OCI-M1 (cell line): ENCODE measurements at regions not wholly inside any gene's neighbourhood (a gene's known extent, or its start where the extent isn't known, plus 50 kb on each side); places are given as distances from the start of the nearest gene placed in this dataset.
"Not testable (repeated sequence)": the region's sequence is repeated elsewhere in the genome, so short reads cannot be mapped to it uniquely, and the experiment has no call there.

Source experiments
- DNase-seq: peaks from one replicate; lab custom pipeline; 2025; lab: John Stamatoyannopoulos, UW

DNA sequence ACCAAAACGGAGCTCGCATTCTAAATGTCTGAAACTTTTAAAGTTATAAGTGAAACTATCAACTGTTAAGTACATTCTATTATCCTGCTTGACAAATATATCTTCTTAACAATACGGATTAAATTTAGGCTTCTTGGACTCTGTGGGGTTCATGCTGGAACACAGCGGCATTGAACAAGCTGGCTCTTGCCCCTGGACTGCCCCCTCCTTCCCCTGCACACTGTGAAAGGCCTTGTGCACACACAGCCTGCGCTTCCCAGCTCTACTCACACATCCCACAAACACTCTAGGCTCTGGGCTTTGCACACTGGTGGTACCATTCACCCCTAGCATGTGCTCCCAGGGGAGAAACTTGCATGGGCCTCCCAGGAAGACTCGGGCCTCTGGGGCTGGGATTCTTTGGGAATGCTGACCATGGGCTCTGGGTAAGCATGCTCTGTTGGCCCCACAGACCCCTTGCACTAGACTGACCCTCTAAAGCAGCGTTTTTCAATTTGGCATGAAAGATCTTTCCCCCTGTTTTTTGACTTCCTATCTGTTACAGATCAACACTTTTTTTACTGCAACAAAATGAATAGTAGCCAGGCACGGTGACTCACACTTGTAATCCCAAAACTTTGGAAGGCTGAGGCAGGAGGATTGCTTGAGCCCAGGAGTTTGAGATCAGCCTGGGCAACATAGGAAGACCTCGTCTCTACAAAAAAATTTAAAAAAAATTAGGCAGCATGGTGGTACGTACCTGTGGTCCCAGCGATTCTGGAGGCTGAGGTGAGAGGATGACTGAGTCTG lies 96.2 kb upstream of the CPM start:
- DNase-seq = no peak

DNA sequence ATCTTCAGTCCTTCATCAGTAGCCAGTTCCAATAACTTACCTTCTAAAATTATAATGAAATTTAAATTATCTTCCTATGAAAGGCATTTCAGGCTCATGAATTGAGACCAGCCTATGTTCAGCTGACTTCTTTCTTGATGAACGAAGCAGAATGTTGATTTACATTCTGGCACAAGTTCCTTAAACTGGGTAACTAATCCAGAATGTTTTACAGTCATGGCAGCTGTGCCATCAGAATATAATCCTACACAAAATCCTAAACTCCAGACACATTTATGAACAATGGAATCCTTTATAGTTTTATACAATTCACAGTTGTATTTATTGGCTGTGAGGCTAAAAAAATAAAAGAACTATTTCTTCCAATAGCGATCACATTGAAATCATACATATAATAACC lies 97.3 kb upstream of the CPM start:
- no peak for DNase-seq

DNA sequence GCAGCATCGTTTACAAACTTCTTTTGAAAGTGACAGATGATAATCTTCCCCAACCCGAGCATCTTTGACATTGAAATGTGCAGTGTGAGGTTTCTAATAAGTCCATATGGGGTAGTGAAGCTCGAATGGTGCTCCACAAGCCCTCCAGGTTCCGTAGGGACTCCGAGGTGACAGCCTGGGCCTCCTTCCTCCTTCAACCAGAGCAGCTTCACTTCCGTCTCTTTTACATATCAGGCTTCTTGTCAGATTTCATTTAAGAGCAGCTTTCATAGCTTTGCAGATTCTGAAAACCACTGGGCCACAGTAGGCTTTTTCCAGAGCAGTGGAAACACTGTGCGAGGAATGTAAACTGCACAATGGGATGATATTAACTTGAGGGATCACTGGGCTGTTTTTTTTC lies 103.6 kb upstream of the CPM start:
- no peak for DNase-seq

DNA sequence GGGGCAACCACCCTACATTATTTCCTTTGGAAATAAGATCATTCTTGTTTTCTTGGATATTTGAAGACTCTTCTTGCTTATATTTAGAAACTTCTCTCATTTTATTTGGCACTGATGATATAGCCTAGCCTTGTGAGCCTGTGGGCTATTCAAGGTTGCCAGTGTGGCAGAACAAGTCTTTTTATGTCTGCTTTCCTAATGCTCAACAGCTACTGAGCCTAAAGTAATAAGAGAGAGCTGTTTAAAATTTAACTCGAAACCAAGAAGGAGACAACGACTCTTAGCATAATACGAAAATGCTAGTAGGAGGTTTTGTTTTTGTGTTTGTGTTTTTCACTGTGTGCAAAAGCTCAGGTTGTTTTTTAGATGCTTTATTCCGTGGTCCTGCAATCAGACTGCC lies 104.0 kb upstream of the CPM start:
- no peak for DNase-seq

DNA sequence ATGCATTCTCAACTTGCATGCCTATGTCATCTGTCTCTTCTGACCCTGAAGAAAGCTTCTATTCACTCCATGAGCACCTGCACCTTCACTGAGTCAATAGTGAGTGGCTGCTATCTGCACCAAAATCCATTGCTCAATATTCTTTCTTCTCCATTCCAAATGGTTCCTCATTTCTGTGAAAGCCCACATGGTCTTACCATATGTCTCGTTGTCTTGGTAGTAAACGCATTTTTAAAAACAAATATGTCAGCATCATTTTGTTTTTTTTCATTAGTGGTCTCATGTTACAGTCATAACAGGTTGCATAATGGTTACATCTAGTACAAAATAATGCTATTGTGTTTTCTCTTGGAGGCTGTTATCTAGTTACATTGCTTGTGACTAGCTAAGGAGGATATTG lies 106.9 kb upstream of the CPM start:
- DNase-seq = peak; percentile 66

DNA sequence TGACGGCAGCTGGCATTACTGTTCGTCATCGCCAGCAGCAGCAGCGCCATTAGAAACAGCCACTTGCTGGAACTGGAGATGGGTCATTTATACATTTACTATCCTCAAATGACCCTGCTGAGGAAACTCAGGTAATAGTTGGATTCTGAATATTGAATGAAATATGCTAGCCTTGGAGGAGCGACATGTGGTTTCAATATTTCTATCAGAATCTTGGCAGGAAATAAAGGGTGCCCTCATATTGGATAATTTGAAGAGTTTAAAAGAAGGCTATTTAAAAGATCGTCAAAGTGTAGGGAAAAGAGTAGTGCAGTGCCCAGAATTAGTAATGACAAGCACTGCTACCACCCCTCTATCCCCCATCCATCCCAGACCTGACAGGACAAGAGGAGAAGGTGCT lies 109.6 kb upstream of the CPM start:
- no peak for DNase-seq

DNA sequence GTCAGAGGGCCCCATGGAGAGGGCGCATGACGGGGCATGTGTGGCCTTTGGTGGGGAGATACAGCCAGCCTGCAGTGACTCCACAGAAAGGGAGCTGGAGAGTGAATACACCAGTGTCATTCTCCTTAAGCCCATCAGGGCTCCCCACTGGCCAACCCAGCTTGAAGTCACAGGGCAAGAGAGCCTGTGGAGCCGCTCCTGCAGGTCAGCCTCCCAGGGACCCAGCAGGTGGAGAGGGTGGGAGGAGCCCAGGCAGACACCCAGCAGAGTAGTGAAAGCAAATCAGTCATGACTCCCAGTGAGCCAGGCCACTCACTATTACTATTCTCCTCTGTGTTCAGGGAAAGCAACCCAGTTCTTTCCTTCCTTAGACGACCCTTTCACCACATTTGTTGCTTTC lies 110.0 kb upstream of the CPM start:
- no peak for DNase-seq

DNA sequence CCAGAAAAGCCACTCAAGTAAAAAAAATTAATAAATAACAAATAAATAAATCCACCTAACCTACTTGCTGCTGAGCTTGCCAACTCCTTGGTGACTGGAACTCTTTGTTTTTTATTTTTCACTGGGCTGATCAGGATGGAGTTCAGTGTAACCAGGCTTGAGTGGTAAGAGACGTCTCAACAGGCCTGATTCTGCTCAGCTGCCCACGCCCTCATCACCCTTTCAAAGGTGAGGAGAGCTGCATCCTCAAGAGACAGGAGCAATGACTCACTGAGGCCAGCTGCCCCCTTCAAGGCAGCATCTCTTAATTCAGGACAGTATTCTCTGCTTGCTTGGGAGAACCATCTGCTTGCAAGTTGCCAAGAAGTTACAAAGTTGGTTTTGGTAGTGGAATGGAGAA lies 111.9 kb upstream of the CPM start:
- no peak for DNase-seq

DNA sequence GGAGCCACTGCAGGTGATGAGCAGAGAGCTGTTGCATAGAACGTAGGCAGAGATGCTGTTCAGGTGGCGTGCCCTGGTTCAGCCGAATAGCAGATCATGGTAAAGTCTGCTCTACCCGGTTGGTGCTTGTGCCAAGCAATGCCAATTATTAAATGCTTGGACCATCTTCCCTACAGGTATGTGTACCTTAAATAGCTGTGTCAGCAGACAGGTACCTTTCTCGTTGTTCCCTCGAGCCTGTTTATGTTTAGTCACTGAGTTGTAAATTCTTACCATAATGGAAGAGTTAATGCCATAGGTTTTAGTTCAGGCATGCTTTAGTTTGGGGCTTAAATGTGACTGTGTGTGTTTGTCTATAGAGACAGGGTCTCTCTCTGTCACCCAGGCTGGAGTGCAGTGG lies 112.5 kb upstream of the CPM start:
- DNase-seq = no peak

DNA sequence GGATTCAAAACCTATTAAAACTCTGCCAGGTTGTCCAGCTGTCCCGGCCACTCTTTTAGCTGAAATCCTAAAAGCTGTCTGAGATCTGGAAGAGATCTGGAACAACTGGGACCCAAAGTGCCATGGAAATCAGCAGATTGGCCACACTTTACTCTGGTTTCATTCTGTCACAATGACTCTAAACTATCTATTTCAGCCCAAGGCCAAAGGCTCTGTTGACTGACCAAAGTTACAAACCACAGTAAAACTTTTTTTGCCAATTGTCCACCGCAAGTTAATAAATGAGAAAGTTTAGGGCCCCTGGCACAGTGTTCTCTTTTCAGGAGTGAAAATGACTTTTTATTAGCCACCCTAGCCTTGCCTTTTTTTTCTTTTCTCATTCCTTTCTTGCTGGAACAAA lies 113.4 kb upstream of the CPM start:
- no peak for DNase-seq

DNA sequence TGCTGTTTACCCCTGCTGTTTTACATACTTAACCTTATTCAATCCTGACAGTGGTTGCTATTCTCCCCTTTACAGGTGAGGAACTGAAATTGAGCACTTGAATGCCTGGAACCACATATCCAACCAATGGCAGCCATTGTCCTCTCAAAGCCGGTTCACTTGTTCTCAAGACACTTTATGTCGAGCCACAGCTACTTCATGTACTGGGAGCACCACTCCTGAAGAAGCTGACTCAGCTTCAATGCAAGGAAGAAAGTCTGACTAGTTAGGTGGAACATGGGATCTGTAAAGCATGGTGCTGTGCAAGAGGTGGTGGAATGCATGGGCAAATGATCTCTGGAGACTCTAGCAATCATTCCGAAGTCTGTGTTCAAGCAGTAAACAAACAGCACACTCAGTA lies 113.9 kb upstream of the CPM start:
- no peak for DNase-seq

DNA sequence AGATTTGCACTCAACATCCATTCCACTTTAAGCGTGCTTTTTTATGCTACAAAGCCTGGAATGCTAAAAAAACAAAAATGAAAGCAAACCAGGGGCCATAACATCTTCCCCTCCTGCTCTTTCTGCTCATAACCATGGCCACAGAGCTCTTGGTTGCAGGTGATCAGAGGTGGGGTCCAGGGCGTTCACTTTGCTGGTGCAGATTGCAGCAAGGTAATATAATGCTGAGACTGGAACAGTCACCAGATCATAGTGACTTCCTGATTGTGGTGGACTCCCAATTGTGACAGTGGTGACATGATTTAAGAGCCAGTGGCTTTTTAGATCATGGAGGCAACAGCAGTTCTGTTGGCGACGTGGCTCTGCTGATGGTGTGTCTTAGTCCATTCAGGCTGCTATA lies 115.0 kb upstream of the CPM start:
- no peak for DNase-seq

DNA sequence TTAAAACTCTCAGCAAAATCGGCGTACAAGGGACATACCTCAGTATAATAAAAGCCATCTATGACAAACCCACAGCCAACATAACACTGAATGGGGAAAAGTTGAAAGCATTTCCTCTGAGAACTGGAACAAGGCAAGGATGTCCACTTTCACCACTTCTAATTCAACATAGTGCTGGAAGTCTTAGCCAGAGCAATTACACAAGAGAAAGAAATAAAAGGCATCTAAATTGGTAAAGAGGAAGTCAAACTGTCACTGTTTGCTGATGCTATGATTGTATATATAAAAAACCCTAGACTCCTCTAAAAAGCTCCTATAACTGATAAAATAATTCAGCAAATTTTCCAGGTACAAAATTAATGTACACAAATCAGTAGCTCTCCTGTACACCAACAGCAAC lies 116.9 kb upstream of the CPM start:
- DNase-seq = not testable (repeated sequence)

DNA sequence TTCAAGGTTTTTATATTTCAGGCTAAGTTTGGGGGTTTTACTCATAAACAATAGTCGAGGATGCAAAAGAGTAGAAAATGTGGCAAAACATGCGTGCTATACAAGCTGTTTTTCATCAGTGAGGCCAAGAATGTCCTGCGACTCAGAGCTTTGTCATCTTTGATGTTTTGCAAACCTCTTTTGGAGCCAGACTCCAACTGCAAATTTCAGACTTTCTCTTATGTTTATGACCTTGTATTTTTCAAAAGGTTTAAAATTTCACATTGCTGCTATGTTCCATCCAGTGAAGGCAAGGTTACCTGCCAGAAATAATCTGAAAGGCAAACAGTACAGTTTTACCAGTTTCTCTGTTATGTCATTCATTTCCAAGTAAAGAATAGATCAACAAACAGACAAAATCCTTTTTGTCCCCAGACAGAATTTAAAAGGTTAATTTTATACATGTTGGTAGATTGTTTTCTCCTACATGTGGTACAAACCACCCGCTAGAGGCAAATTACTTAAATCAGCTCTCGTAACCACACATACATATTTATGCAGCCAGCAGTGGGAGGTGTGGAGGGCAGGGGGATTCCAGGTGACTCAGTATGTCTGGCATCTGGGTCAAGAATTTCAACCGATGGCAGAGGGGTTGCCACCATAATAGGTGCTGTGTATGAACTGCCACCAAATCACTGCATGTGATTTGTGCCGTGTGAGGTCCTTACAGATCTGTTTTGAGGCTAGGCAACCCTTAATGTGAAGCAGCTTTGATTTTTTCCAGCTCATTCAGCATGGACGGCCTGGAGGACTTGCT lies 119.8 kb upstream of the CPM start:
- DNase-seq = no peak

DNA sequence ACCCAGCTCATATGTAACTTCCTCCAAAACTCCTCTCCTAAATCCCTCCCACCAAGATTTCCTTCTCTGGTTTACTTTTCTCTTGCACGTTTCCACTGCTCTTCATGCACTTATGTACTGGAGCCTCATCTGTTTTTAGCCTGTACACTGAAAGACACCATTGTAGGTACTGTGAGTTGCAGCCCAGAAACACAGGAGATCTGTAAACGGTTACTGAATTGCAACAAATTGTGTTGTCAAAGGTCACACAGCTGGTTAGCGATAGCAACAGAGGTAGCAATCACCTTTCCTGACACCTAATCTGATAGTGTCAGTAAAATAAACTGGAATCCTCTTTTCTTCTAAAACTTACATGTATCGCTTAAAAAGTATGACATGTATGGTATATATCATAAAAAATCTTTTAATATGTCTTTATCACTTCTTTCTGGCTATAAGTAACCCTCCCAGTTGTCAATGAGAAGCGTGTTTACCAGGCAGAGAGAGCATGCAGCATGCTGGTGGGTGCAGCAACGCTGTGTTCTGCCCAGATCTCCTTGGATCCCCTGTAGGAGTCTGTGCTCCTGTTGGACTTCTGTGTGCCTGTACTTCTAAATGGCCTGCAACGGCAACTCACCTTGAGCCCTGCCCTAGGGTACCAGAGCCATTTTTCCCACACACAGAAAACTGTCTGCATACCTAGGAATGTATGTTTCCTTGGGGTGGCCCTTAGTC lies 121.5 kb upstream of the CPM start:
- no peak for DNase-seq

DNA sequence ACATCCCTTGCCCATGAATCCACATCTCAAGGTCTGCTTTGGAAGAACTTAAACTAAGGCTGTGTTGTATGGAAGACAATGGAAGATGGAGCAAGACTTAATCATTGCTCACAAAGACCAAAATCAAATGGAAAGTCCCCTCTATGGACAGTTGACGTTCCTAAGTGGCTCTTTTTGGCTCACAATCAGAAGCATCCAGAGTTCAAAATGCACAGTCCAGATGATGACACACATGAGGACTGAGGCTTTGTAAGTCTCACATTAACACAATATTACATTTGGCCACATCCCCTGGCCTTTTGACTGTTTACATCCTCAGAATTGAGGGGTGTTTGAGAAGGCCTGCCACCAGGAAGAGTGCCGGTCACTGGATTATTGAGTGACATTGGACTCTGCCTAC lies 122.3 kb upstream of the CPM start:
- DNase-seq = no peak

DNA sequence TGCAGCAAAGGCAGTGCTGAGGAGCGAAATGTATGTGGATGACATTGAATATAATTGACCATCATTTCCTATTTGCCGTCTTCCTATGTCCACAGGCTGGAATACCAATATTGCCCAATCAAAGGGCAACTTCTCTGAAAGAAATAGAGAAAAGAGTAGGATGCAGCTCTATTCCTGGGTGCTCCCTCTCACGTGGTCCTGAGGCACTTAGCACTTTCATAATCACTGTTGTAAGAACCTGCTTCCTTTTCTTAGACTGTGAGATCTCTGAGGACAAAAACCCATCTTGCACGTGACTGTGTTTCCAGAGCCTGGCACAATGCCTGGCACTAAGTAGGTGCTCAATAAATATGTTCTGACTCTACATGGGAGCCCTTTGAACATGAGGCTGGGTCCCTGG lies 122.7 kb upstream of the CPM start:
- DNase-seq = no peak

DNA sequence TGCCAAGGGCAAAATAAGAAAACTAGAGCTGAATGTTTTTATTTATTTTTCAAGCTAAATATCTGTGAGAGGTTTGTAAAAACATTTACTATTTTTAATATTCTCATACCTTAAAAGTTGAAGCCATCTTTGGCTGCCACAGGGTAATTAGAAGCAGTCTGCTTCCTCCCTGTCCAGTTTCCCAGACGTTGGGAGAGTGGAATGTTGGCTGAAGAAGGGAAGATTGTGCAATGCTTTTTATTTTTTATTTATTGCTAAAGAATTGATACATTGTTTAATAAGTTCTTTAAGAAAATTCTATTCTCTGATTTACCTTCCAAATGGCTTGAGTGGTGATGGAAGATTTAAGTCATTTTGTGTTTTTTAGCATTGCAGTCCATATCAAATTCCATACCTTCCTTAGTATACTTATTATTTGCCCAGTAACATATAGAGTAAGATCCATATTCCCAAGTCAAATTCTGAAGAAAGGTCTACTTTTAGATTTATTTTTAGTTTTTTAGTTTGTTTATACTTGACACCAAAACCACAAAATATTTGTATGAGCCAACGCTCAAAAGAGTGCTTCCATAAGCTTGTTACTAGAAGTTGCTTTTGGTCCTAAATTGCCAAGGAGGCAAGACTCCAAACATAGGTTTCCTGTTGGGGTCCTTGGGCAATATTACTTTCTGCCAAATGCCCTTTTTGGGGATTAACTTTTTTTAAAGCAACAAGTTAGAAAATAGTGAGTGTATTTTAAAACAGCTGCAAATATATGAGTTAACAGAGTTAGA lies 124.0 kb upstream of the CPM start:
- no peak for DNase-seq

DNA sequence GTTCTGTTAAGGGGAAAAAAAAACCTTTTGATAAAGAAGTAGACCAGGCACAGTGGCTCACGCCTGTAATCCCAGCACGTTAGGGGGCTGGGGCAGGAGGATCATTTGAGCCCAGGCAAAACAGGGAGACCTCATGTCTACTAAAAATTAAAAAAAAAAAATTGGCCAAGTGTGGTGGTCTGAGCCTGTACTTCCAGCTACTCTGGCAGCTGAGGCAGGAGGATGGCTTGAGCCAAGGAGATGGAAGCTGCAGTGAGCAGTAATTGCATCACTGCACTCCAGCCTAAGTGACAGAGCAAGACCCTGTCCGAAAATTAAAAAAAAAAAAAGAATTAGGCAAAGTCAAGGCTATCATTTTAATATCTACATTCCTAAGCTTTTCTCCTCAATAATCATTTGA lies 124.8 kb upstream of the CPM start:
- DNase-seq = no peak

DNA sequence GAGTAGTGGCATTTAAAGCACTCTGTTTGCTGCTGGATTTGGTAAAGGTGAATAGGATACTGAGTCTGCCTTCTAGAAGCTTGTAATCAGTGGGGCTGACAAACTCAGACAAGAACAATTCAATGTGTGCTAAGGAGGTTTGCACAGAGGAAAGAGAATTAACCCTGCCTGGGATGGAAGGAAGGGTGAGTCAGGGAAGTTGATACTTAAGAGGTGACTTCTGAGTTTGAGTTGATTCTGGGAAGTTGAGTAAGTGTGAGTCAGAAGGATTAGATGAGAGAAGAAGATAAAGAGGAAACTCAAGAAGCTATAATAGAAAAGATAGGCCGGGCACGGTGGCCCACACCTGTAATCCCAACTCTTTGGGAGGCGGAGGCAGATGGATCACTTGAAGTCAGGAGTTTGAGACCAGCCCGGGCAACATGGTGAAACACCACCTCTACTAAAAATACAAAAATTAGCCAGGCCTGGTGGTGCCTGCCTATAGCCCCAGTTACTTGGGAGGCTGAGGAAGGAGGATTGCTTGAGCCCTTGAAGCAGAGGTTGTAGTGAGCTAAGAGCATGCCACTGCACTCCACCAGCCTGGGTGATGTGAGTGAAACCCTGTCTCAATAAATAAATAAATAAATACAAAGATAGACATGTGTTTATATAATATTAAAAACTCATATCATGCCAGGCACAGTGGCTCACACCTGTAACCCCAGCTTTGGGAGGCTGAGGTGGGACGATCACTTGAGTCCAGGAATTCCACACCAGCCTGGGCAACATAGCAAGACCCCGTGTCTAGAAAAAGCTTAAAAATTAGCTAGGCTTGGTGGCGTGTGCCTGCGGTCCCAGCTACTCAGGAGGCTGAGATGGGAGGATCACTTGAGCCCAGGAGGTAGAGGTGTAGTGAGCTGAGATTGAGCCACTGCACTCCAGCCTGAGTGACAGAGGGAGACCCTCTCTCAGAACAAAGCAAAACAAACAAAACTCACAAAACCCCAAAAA lies 126.8 kb upstream of the CPM start:
- DNase-seq = no peak

DNA sequence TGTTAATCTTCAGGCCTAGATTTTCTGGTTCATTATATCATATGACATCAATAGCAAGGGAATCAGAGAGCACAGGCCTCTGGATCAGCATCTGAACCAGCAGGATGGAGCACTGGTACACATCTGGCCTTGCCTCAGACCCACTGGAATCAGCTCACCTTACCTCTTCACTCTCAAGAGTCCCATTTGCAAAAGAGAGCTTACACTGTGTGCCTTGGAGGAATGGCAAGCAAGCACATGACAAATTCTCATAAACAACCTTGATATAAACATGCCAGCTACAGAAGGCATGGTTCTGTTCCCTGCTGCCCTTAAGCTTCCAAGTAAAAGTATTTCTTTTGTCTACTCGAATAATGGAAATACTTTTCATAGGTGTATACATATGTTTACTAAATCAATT lies 128.6 kb upstream of the CPM start:
- DNase-seq = no peak
